ENCODE measurements at regions not wholly inside any gene's neighbourhood (a gene's known extent, or its start where the extent isn't known, plus 50 kb on each side); places are given as distances from the start of the nearest gene placed in this dataset.

GRCh38 chr3:74346896-74347295 lies 267.6 kb downstream of the CNTN3 start:
- no peak for DNase-seq

- no peak for DNase-seq
Observed at GRCh38 chr3:74345701-74346100, 268.8 kb downstream of the CNTN3 start.

GRCh38 chr3:74344865-74345440 lies 269.5 kb downstream of the CNTN3 start:
- DNase-seq = no peak

- DNase-seq = no peak
Observed at GRCh38 chr3:74343391-74343790, 271.1 kb downstream of the CNTN3 start.

- no peak for DNase-seq
Observed at GRCh38 chr3:74338998-74339397, 275.5 kb downstream of the CNTN3 start.

- no peak for DNase-seq
Observed at GRCh38 chr3:74332165-74332564, 282.3 kb downstream of the CNTN3 start.

- no peak for DNase-seq
Observed at GRCh38 chr3:74331711-74332110, 282.7 kb downstream of the CNTN3 start.

GRCh38 chr3:74329096-74329495 lies 285.4 kb downstream of the CNTN3 start:
- no peak for DNase-seq

GRCh38 chr3:74328435-74328834 lies 286.0 kb downstream of the CNTN3 start:
- DNase-seq = no peak

- no peak for DNase-seq
Observed at GRCh38 chr3:74315291-74315690, 299.2 kb downstream of the CNTN3 start.

GRCh38 chr3:74314696-74315095 lies 299.8 kb downstream of the CNTN3 start:
- no peak for DNase-seq

- no peak for DNase-seq
Observed at GRCh38 chr3:74309716-74310115, 304.7 kb downstream of the CNTN3 start.

GRCh38 chr3:74304424-74304823 lies 310.0 kb downstream of the CNTN3 start:
- no peak for DNase-seq

- no peak for DNase-seq
Observed at GRCh38 chr3:74303711-74304110, 310.7 kb downstream of the CNTN3 start.

- DNase-seq = no peak
Observed at GRCh38 chr3:74302969-74303368, 311.5 kb downstream of the CNTN3 start.

GRCh38 chr3:74302281-74302680 lies 312.2 kb downstream of the CNTN3 start:
- DNase-seq = no peak

- DNase-seq = no peak
Observed at GRCh38 chr3:74301056-74301455, 313.4 kb downstream of the CNTN3 start.

GRCh38 chr3:74295479-74295878 lies 319.0 kb downstream of the CNTN3 start:
- DNase-seq = no peak

- no peak for DNase-seq
Observed at GRCh38 chr3:74288761-74289160, 325.7 kb downstream of the CNTN3 start.

- no peak for DNase-seq
Observed at GRCh38 chr3:74287557-74287956, 326.9 kb downstream of the CNTN3 start.

- DNase-seq = no peak
Observed at GRCh38 chr3:74282202-74282601, 332.3 kb downstream of the CNTN3 start.

- no peak for DNase-seq
Observed at GRCh38 chr3:74281705-74282104, 332.8 kb downstream of the CNTN3 start.

- no peak for DNase-seq
Observed at GRCh38 chr3:74273555-74274402, 340.7 kb downstream of the CNTN3 start.

- DNase-seq = no peak
Observed at GRCh38 chr3:74273091-74273490, 341.4 kb downstream of the CNTN3 start.

- no peak for DNase-seq
Observed at GRCh38 chr3:74271541-74271940, 342.9 kb downstream of the CNTN3 start.
